Fibroblast of the aortic adventitia (primary cell): ENCODE measurements at regions not wholly inside any gene's neighbourhood (a gene's known extent, or its start where the extent isn't known, plus 50 kb on each side); places are given as distances from the start of the nearest gene placed in this dataset.
"Not testable (repeated sequence)": the region's sequence is repeated elsewhere in the genome, so short reads cannot be mapped to it uniquely, and the experiment has no call there.

ENCODE experiments used
- DNase-seq: peaks from one replicate; pipeline ENCODE4 v3.0.0-alpha.2; 2010; ENCODE audit warnings: low read depth
- H3K4me3 ChIP-seq: 2 replicates; pipeline ENCODE4 v1.5.1; 2011; ENCODE audit warnings: low read depth, mild to moderate bottlenecking, control low read depth, low read length, moderate library complexity
- CTCF ChIP-seq: IDR thresholded peaks from 2 replicates; pipeline ENCODE4 v1.5.1; 2011; ENCODE audit warnings: mild to moderate bottlenecking, low read length, control low read depth, inconsistent platforms; ENCODE audit not compliant: insufficient read depth

GRCh38 chr1:238722812-238723211 lies 663.6 kb upstream of the CHRM3 start:
- TF ChIP-seq CTCF: no peak
- H3K4me3 ChIP-seq: no peak overlapping the region
- no peak for DNase-seq

- no peak overlapping the region for H3K4me3 ChIP-seq
- DNase-seq: no peak
- TF ChIP-seq CTCF: no peak
Measured at GRCh38 chr1:238710697-238711096, 675.7 kb upstream of the CHRM3 start.

GRCh38 chr1:238701024-238701423 lies 685.3 kb upstream of the CHRM3 start:
- no peak for DNase-seq
- no peak for TF ChIP-seq CTCF
- no peak overlapping the region for H3K4me3 ChIP-seq

- TF ChIP-seq CTCF: peak; percentile 38
- peak; percentile 57 for DNase-seq
- H3K4me3 ChIP-seq: no peak overlapping the region
Measured at GRCh38 chr1:238690415-238690814, 696.0 kb upstream of the CHRM3 start.

- DNase-seq: not testable (repeated sequence)
Measured at GRCh38 chr1:238684576-238684975, 701.8 kb upstream of the CHRM3 start.

GRCh38 chr1:238681451-238681850 lies 704.9 kb upstream of the CHRM3 start:
- no peak for DNase-seq
- H3K4me3 ChIP-seq: no peak overlapping the region
- TF ChIP-seq CTCF: no peak

More at GRCh38 chr1:238684576-238684975, 701.8 kb upstream of the CHRM3 start:
- H3K4me3 ChIP-seq: not testable (repeated sequence)

- H3K4me3 ChIP-seq: no peak overlapping the region
- DNase-seq: peak; percentile 53
- no peak for TF ChIP-seq CTCF
Measured at GRCh38 chr1:238681021-238681420, 705.3 kb upstream of the CHRM3 start.
